ENCODE measurements at regions not wholly inside any gene's neighbourhood (a gene's known extent, or its start where the extent isn't known, plus 50 kb on each side); places are given as distances from the start of the nearest gene placed in this dataset.

- TF ChIP-seq CTCF (conservative IDR thresholded peaks at IDR 0.05 in 1 of 2, IDR thresholded peaks at IDR 0.05 in 1 of 2; ENCODE audit: extremely low read depth in 1 of 2, insufficient read depth in 1 of 2, low read depth in 1 of 2, low read length in 2 of 2) (no peak), EZH2 (IDR thresholded peaks at IDR 0.05; ENCODE audit: borderline replicate concordance, low read length) (no peak)
Observed at GRCh38 chr4:150002561-150002960, 75.7 kb upstream of the DCLK2 start.

Measured in mammary epithelial cell (primary cell).